SK-N-SH treated with all-trans-retinoic acid at 6 μM for 48 hours (cell line): ENCODE measurements at regions not wholly inside any gene's neighbourhood (a gene's known extent, or its start where the extent isn't known, plus 50 kb on each side); places are given as distances from the start of the nearest gene placed in this dataset.

Source experiments
- ATAC-seq: fragments of 200-7000 bp; cut with Tn5 transposase; 3 replicates; pipeline ENCODE4 v1.9.1; 2020; ENCODE audit warnings: mild to moderate bottlenecking, moderate library complexity
- ARNTL ChIP-seq: fragments of 450-650 bp; formaldehyde crosslinking; IDR thresholded peaks from 2 replicates; pipeline ENCODE4 v1.5.0; 2020; ENCODE audit warnings: low read depth, mild to moderate bottlenecking, moderate library complexity, borderline replicate concordance
- BACH2 ChIP-seq: fragments of 250-450 bp; sonication (Bioruptor Pico); IDR thresholded peaks from 2 replicates; pipeline ENCODE4 v1.9.0; 2021; ENCODE audit warnings: mild to moderate bottlenecking, borderline replicate concordance
- CSDC2 ChIP-seq: fragments of 250-450 bp; sonication (Bioruptor Pico); IDR thresholded peaks from 2 replicates; pipeline ENCODE4 v1.5.0; 2020; ENCODE audit warnings: mild to moderate bottlenecking, moderate library complexity
- ESRRG ChIP-seq: fragments of 250-450 bp; sonication (Bioruptor Pico); IDR thresholded peaks from 2 replicates; pipeline ENCODE4 v1.6.1; 2021; ENCODE audit warnings: mild to moderate bottlenecking
- GLIS3 ChIP-seq: fragments of 250-450 bp; sonication (Bioruptor Pico); IDR thresholded peaks from 2 replicates; pipeline ENCODE4 v1.5.0; 2020; ENCODE audit warnings: mild to moderate bottlenecking, moderate library complexity
- ISL1 ChIP-seq: fragments of 250-450 bp; sonication (Bioruptor Pico); IDR thresholded peaks from 2 replicates; pipeline ENCODE4 v2.1.2; 2022; ENCODE audit warnings: mild to moderate bottlenecking, moderate library complexity
- PATZ1 ChIP-seq: fragments of 250-450 bp; sonication (Bioruptor Pico); IDR thresholded peaks from 2 replicates; pipeline ENCODE4 v1.8.0; 2020; ENCODE audit warnings: mild to moderate bottlenecking, moderate library complexity, borderline replicate concordance
- RARB ChIP-seq: fragments of 250-450 bp; sonication (Bioruptor Pico); IDR thresholded peaks from 2 replicates; pipeline ENCODE4 v1.8.0; 2021; ENCODE audit warnings: mild to moderate bottlenecking, moderate library complexity
- SNAI2 ChIP-seq: fragments of 250-450 bp; sonication (Bioruptor Pico); IDR thresholded peaks from 2 replicates; pipeline ENCODE4 v1.5.0; 2020; ENCODE audit warnings: mild to moderate bottlenecking, moderate library complexity
- TCF4 ChIP-seq: fragments of 250-450 bp; sonication (Bioruptor Pico); IDR thresholded peaks from 2 replicates; pipeline ENCODE4 v1.8.0; 2021; ENCODE audit warnings: mild to moderate bottlenecking, moderate library complexity, borderline replicate concordance
- TOX ChIP-seq: fragments of 250-450 bp; sonication (Bioruptor Pico); IDR thresholded peaks from 2 replicates; pipeline ENCODE4 v1.8.0; 2021; ENCODE audit warnings: mild to moderate bottlenecking, moderate library complexity, borderline replicate concordance
- ZFP3 ChIP-seq: fragments of 250-450 bp; sonication (Bioruptor Pico); IDR thresholded peaks from 2 replicates; pipeline ENCODE4 v1.5.0; 2020; ENCODE audit warnings: mild to moderate bottlenecking, moderate library complexity
- ZFP30 ChIP-seq: fragments of 450-650 bp; formaldehyde crosslinking; IDR thresholded peaks from 2 replicates; pipeline ENCODE4 v1.5.0; 2022; ENCODE audit warnings: mild to moderate bottlenecking, moderate library complexity
- ZNF565 ChIP-seq: fragments of 450-650 bp; formaldehyde crosslinking; conservative IDR thresholded peaks from 2 replicates; pipeline ENCODE4 v1.5.0; 2020; ENCODE audit warnings: low read depth, mild to moderate bottlenecking, moderate library complexity
- ZNF70 ChIP-seq: fragments of 450-650 bp; formaldehyde crosslinking; IDR thresholded peaks from 2 replicates; pipeline ENCODE4 v1.5.0; 2020; ENCODE audit warnings: mild to moderate bottlenecking, moderate library complexity
- ZNF8 ChIP-seq: fragments of 450-650 bp; formaldehyde crosslinking; IDR thresholded peaks from 2 replicates; pipeline ENCODE4 v1.5.0; 2020; ENCODE audit warnings: mild to moderate bottlenecking, moderate library complexity
- TF ChIP-seq, protein P1 (sequence below): fragments of 250-450 bp; sonication (Bioruptor Pico); IDR thresholded peaks from 2 replicates; pipeline ENCODE4 v1.5.1; 2020; ENCODE audit warnings: low read depth, mild to moderate bottlenecking, moderate library complexity
- TF ChIP-seq, protein P2 (sequence below): fragments of 250-450 bp; sonication (Bioruptor Pico); IDR thresholded peaks from 2 replicates; pipeline ENCODE4 v1.5.1; 2021; ENCODE audit warnings: mild to moderate bottlenecking, moderate library complexity

GRCh38 chr2:138327967-138328366, 173.6 kb upstream of the SPOPL start:
- TF ChIP-seq ZFP30 (CRISPR knock-in tag) (no peak), ISL1 (peak; percentile 38; the same call in 1 of the 2 replicates)
- TF ChIP-seq, all 23 proteins: peak for 1
- peak; percentile 34; the same call in 1 of the 3 replicates for ATAC-seq

DNA sequence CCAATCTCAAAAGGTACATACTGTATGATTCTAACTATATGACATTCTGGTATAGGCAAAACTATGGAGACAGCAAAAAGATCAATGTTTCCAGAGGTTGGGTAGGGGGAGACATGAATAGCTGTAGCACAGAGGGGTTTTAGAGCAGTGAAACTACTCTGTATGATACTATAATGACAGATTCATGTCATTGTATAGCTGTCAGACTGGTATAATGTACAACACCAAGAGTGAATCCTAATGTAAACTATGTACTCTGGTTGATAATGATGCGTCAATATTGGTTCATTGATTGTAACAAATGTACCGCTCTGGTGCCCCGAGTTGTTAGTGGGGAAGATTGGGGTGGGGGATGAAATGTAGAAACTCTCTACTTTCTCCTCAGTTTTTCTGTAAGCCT, 172.4 kb upstream of the SPOPL start:
- no peak for TF ChIP-seq ZNF565 (CRISPR knock-in tag)
- TF ChIP-seq BACH2: no peak
- TF ChIP-seq, all 23 proteins: peak for 0
- no peak for ATAC-seq

GRCh38 chr2:138329591-138329990, 172.0 kb upstream of the SPOPL start:
- no peak for TF ChIP-seq ZNF8
- no peak for TF ChIP-seq PATZ1 (CRISPR knock-in tag)
- ATAC-seq: no peak

GRCh38 chr2:138333121-138333520, 168.4 kb upstream of the SPOPL start:
- ATAC-seq: peak; percentile 66
- TF ChIP-seq ZNF8: no peak
- TF ChIP-seq, protein P1, sequence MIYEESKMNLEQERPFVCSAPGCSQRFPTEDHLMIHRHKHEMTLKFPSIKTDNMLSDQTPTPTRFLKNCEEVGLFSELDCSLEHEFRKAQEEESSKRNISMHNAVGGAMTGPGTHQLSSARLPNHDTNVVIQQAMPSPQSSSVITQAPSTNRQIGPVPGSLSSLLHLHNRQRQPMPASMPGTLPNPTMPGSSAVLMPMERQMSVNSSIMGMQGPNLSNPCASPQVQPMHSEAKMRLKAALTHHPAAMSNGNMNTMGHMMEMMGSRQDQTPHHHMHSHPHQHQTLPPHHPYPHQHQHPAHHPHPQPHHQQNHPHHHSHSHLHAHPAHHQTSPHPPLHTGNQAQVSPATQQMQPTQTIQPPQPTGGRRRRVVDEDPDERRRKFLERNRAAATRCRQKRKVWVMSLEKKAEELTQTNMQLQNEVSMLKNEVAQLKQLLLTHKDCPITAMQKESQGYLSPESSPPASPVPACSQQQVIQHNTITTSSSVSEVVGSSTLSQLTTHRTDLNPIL (CRISPR knock-in tag): no peak
- no peak for TF ChIP-seq ZFP3
- TF ChIP-seq SNAI2 (CRISPR knock-in tag): no peak
- TF ChIP-seq ISL1: peak; percentile 85
- TF ChIP-seq RARB: no peak
- no peak for TF ChIP-seq ARNTL (CRISPR knock-in tag)

DNA sequence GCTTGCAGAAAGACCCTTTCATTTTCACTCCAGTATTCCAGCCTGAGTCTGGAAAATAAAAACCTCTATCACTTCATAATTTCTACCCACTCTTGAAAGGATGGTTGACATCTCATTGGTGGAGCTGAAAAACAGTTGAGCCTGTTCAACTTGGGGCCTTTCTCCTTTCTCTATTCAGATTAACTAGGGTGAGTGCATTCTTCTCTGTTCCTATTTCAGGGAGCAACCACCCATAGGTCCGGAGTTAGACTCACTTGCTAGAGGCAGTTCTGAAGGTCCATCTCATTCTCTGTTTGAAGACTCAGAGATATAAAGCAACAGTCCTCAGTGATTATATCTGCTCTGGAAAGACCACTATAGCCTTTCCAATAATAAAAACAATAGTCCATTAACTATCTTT, 167.9 kb upstream of the SPOPL start:
- ATAC-seq: peak; percentile 14; the same call in 1 of the 3 replicates
- TF ChIP-seq ZNF70: no peak

DNA sequence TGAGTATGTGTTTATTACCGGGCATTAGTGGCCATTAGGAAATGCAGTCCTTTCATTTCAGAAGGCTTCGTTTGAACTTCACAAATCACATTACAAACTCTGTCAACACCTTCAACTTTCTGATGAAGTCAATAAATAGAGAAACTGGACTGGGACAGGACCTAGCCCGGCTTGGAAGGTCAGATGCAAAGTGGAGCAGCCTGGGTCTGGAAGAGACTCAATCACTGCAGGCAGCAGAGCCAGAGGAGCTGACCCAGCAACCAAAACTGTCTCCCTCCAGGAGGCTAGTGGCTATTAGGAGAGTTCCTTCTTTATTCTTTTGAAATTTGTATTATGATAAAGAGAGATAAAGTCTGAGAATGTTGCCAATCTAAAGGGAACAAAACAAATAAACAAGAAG, 167.2 kb upstream of the SPOPL start:
- ATAC-seq: peak; percentile 17; the same call in 1 of the 3 replicates
- TF ChIP-seq SNAI2 (CRISPR knock-in tag): no peak
- TF ChIP-seq, protein P1 (CRISPR knock-in tag): no peak
- no peak for TF ChIP-seq ZFP3
- TF ChIP-seq TCF4 (CRISPR knock-in tag): no peak

DNA sequence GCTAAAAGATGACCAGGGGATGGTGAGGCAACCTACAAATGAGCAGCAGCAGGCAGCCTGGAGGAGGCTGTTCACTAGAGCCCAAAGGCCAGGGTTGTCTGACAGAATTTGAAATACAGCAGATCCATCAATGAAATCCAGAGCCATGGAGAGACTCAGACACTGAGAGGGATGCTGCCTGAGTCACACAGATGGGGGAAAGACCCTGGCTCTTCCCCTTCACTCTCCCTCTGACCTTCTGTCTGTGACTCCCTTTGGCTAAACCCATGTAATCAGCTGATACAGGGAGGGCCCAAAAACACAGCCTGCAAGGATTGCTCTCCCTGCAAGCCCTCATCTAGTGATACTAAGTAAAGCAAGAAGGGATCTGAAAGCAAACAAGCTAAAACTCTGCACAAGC, 166.5 kb upstream of the SPOPL start:
- TF ChIP-seq CSDC2 (0 out of 2 replicates have a peak, but pooled peaks have one; percentile 45), GLIS3 (CRISPR knock-in tag) (no peak), ISL1 (peak; percentile 15; the same call in 1 of the 2 replicates), BACH2 (no peak)
- peak; percentile 77 for ATAC-seq

DNA sequence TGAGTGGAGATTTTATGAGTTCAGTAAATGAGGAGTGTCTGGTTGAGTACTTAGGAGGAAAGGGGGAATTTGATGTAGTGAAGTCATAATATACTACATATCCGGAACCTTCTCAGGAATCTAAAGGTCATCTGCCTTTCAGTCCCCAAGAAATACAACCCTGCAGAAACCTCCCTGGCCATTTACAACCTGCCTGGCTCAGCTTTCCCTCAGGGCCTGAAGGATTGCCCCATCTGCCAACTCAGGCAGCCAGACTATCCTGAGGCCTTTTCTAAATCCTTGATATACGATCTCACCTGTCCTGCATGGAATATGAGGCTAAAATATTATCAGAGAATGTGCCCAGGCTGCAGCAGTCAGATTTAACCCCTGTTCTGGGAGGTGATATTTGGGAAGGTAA, 165.4 kb upstream of the SPOPL start:
- TF ChIP-seq TOX (CRISPR knock-in tag): no peak
- TF ChIP-seq ZNF70: no peak
- TF ChIP-seq PATZ1 (CRISPR knock-in tag): no peak
- TF ChIP-seq, protein P1 (CRISPR knock-in tag): no peak
- TF ChIP-seq, protein P2, sequence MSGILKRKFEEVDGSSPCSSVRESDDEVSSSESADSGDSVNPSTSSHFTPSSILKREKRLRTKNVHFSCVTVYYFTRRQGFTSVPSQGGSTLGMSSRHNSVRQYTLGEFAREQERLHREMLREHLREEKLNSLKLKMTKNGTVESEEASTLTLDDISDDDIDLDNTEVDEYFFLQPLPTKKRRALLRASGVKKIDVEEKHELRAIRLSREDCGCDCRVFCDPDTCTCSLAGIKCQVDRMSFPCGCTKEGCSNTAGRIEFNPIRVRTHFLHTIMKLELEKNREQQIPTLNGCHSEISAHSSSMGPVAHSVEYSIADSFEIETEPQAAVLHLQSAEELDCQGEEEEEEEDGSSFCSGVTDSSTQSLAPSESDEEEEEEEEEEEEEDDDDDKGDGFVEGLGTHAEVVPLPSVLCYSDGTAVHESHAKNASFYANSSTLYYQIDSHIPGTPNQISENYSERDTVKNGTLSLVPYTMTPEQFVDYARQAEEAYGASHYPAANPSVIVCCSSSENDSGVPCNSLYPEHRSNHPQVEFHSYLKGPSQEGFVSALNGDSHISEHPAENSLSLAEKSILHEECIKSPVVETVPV: no peak
- TF ChIP-seq ZNF8: no peak
- TF ChIP-seq ESRRG (CRISPR knock-in tag): no peak
- no peak for TF ChIP-seq ISL1
- ATAC-seq: no peak
